Colonic mucosa (tissue), 4 donors: ENCODE measurements at regions not wholly inside any gene's neighbourhood (a gene's known extent, or its start where the extent isn't known, plus 50 kb on each side); places are given as distances from the start of the nearest gene placed in this dataset.

ENCODE experiments used
- DNase-seq: peaks from one replicate; pipeline ENCODE4 v3.0.0-alpha.2; 2020
- H3K27ac ChIP-seq: fragments of 200-600 bp; one replicate; pipeline ENCODE4 v1.8.0; 2021
- H3K27me3 ChIP-seq: fragments of 200-600 bp; one replicate; pipeline ENCODE4 v1.8.0; 2021
- H3K36me3 ChIP-seq: fragments of 200-600 bp; one replicate; pipeline ENCODE4 v1.8.0; 2021
- H3K4me1 ChIP-seq: fragments of 200-600 bp; one replicate; pipeline ENCODE4 v1.8.0; 2021; ENCODE audit warnings: mild to moderate bottlenecking
- H3K4me3 ChIP-seq: fragments of 200-600 bp; one replicate; pipeline ENCODE4 v1.8.0; 2021
- H3K9ac ChIP-seq, 2 donors: one replicate each; pipeline ENCODE4 v1.7.0; 2013; ENCODE audit warnings: control low read depth in 2 of 2, low read depth in 2 of 2, low read length in 2 of 2
- H3K9me3 ChIP-seq: fragments of 200-600 bp; one replicate; pipeline ENCODE4 v1.8.0; 2021
- intact Hi-C: fragments of 100-400 bp; cut with DNase I; formaldehyde crosslinking; loops from one replicate; pipeline ENCODE4 v1.14.1; 2022
- TF ChIP-seq, protein P1 (sequence below): fragments of 200-600 bp; IDR thresholded peaks from one replicate; pipeline ENCODE4 v1.8.0; 2022; ENCODE audit warnings: antibody characterized with exemption, mild to moderate bottlenecking
- donor health status: healthy.
- donor health status: DM: no; HTN: no; CAD: no.
- donor health status: DM: no; HTN: no; CAD: no.

DNA sequence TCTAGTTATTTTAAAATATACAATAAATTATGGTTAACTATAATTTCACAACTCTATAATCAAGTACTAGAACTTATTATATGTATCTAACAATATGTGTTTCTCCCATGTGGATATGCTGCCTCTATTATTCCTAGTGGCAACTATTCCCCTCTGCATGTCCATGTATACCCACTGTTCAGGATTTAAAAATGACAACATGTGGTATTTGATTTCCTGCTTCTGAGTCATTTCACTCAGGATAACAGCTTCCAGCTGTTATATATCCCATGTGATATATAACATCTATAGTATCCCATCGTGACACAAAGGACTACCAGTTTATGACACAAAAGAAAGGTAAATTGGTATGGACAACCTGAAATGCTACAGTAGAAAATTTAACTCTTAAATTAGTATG, 167.4 kb upstream of the TACR3 start:
- Histone ChIP-seq H3K9ac (no peak overlapping the region), H3K27ac (no peak overlapping the region), H3K4me3 (no peak overlapping the region), H3K9me3 (no peaks in the 10 kb centered on the region), H3K4me1 (no peaks in the 10 kb centered on the region), H3K36me3 (no peaks in the 10 kb centered on the region), H3K27me3 (no peaks in the 10 kb centered on the region)
- DNase-seq, result no peak
- intact Hi-C loops, result no loop called here
- TF ChIP-seq, protein P1, sequence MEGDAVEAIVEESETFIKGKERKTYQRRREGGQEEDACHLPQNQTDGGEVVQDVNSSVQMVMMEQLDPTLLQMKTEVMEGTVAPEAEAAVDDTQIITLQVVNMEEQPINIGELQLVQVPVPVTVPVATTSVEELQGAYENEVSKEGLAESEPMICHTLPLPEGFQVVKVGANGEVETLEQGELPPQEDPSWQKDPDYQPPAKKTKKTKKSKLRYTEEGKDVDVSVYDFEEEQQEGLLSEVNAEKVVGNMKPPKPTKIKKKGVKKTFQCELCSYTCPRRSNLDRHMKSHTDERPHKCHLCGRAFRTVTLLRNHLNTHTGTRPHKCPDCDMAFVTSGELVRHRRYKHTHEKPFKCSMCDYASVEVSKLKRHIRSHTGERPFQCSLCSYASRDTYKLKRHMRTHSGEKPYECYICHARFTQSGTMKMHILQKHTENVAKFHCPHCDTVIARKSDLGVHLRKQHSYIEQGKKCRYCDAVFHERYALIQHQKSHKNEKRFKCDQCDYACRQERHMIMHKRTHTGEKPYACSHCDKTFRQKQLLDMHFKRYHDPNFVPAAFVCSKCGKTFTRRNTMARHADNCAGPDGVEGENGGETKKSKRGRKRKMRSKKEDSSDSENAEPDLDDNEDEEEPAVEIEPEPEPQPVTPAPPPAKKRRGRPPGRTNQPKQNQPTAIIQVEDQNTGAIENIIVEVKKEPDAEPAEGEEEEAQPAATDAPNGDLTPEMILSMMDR, result no peak

DNA sequence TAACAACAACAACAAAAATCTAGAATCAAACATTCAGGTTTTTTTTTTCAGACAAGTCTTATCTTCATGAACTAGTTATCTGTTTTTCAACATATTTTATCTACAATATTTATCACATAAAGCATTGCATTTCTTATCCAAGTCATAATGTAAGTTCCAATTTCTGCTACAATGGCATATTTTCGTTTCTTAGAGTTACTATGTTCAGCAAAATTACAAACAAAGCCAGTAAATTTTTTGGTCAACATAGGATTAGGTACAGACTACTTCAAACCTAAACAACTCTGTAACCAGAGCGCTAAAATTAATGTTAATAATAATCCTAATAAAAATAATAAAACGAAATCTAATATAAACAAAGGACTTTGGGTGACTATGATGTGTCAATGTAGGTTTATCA, 165.4 kb upstream of the TACR3 start:
- Histone ChIP-seq H3K27me3 (no peaks in the 10 kb centered on the region), H3K9ac (no peak overlapping the region), H3K36me3 (no peaks in the 10 kb centered on the region), H3K4me3 (no peak overlapping the region), H3K9me3 (no peaks in the 10 kb centered on the region), H3K27ac (no peak overlapping the region), H3K4me1 (no peaks in the 10 kb centered on the region)
- DNase-seq, result no peak
- intact Hi-C loops, result no loop called here
- TF ChIP-seq, protein P1, result no peak

DNA sequence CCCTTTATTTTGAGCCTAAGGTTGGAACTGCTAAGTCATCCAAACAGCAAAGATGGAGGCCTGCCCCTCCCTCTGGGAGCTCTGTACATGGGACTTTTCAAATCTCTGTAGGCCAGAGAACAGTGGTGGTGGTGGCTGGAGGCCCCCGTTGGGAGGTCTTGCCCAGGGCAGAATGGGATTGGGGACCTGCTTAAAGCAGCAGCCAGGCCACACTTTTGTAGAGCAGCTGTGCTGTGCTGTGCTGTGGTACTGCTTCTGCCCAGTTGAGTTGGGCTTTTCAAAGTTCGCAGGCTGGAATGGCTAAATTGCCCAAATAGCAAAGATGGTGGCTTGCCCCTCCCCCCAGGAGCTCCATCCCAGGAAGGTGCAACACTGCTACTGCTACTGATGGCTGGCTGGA, 147.5 kb upstream of the TACR3 start:
- Histone ChIP-seq H3K4me1 (no peaks in the 10 kb centered on the region), H3K9me3 (no peaks in the 10 kb centered on the region), H3K4me3 (no peak overlapping the region), H3K27me3 (no peaks in the 10 kb centered on the region), H3K9ac (no peak overlapping the region), H3K27ac (no peak overlapping the region), H3K36me3 (no peaks in the 10 kb centered on the region)
- TF ChIP-seq, protein P1, result no peak
- DNase-seq, result no peak
- intact Hi-C loops, result no loop called here

DNA sequence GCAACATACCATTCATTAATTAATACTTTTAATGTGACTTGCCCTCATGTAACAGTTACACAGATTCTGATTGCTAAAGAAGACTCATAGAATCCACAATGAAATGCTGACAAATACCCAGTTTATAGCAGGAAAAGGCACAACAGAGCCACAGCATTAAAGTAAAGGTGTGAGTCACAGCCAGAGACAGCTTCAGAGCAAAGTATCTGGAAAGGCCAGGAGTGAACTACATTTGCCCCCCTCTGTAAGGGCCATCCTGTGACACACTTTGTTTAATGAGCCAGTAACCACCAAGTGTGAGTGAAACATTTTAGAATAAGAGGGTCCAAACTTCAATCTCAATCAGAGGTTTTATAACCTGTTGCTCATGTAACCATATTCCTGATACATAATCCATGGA, 133.8 kb upstream of the TACR3 start:
- Histone ChIP-seq H3K4me1 (no peaks in the 10 kb centered on the region), H3K9ac (no peak overlapping the region), H3K9me3 (no peaks in the 10 kb centered on the region), H3K36me3 (no peaks in the 10 kb centered on the region), H3K27me3 (no peaks in the 10 kb centered on the region), H3K4me3 (no peak overlapping the region), H3K27ac (no peak overlapping the region)
- no peak for DNase-seq
- intact Hi-C loops, result no loop called here
- TF ChIP-seq, protein P1, result no peak

DNA sequence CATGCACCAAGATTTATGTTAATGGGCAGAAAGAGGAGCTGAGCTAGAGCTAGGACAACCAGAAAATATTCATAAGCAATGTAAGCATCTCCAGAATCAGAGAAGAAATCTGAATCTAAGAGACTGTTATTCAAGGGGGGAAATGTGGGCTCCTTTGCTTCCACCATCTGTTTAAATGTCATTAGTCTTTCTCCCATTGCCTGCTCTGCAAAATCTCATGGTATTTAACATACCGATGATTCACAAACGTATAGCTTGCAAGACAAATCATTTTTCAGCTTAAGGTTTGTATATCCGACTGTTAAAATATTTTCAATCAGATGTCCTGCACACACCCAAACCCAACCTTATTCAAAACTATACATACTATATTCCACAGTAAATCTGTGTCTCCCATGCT, 133.4 kb upstream of the TACR3 start:
- Histone ChIP-seq H3K9ac (no peak overlapping the region), H3K36me3 (no peaks in the 10 kb centered on the region), H3K4me1 (no peaks in the 10 kb centered on the region), H3K9me3 (no peaks in the 10 kb centered on the region), H3K27ac (no peak overlapping the region), H3K4me3 (no peak overlapping the region), H3K27me3 (no peaks in the 10 kb centered on the region)
- no peak for DNase-seq
- TF ChIP-seq, protein P1, result no peak
- intact Hi-C loops, result no loop called here

DNA sequence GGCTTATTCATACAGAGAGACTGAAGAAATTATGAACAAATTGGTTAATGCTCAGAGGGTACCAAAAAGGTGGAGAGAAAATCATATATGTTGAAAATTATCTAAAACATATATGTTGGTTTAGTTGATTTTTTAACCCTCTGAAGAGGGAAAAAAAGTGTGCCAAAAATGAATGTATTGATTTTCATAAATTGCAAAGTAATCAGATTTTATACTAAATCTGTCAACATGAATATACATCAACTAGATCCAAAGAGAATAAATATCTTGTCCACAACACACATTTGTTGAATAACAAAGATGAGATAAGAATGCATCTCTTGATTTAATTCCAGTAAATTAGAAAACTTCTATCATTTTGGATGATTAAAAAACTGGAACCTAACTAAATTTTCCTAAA, 125.3 kb upstream of the TACR3 start:
- Histone ChIP-seq H3K36me3 (no peaks in the 10 kb centered on the region), H3K27ac (no peak overlapping the region), H3K27me3 (no peaks in the 10 kb centered on the region), H3K4me3 (no peak overlapping the region), H3K9ac (no peak overlapping the region), H3K4me1 (no peaks in the 10 kb centered on the region), H3K9me3 (no peaks in the 10 kb centered on the region)
- intact Hi-C loops, result no loop called here
- TF ChIP-seq, protein P1, result no peak
- no peak for DNase-seq
